ENCODE measurements at regions not wholly inside any gene's neighbourhood (a gene's known extent, or its start where the extent isn't known, plus 50 kb on each side); places are given as distances from the start of the nearest gene placed in this dataset.

DNA sequence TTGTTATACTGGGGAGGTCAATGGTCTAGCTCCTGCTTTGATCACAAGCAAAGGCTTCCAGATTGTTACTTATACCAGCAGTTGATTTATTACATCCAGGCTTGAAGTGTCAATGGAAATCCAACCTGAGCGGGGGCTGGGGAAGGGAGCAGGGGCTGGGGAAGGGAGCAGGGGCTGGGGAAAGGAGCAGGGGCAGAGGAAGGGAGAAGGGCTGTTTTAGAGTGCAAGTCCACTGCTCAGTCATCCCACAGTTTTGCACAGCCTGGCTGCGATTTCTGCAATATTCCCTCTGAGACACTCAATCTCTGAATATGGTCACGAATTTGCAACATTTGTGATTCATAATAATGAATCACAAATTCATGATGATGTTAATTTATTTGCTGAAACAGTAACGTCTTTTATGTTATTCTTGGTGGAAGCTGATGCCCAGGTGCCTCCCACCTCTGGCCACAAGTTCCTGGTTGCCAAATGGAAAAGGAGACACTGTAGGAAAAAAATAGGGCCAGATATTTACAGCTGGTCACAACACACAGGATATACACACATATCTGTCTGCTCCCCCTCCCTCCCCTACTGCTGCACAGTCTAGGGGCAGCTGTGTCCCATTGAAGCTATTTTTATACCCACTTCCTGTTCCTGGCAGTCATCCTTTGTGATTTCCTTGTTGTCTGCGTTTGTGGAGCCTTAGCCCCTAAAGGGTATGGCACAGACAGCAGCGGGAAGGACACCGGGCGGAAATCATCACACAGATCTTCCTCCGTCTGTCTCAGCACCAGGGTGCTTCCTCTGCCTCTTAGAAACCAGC, 325.1 kb downstream of the GADD45G start:
- no peaks in the 10 kb centered on the region for H3K9me3 ChIP-seq (ENCODE audit: severe bottlenecking)
- TF ChIP-seq, protein P1, sequence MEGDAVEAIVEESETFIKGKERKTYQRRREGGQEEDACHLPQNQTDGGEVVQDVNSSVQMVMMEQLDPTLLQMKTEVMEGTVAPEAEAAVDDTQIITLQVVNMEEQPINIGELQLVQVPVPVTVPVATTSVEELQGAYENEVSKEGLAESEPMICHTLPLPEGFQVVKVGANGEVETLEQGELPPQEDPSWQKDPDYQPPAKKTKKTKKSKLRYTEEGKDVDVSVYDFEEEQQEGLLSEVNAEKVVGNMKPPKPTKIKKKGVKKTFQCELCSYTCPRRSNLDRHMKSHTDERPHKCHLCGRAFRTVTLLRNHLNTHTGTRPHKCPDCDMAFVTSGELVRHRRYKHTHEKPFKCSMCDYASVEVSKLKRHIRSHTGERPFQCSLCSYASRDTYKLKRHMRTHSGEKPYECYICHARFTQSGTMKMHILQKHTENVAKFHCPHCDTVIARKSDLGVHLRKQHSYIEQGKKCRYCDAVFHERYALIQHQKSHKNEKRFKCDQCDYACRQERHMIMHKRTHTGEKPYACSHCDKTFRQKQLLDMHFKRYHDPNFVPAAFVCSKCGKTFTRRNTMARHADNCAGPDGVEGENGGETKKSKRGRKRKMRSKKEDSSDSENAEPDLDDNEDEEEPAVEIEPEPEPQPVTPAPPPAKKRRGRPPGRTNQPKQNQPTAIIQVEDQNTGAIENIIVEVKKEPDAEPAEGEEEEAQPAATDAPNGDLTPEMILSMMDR (IDR thresholded peaks at IDR 0.05; ENCODE audit: poor library complexity, severe bottlenecking): no peak
- H3K27ac ChIP-seq (ENCODE audit: poor library complexity, severe bottlenecking): peak overlapping the region; percentile 47
- H3K4me1 ChIP-seq (ENCODE audit: insufficient read depth, poor library complexity, severe bottlenecking): peaks cover 14% of the 10 kb centered on the region
- ATAC-seq (ENCODE audit: low read depth) (peak; percentile 86), DNase-seq (ENCODE audit: low spot score) (no peak)
- no peak overlapping the region for H3K4me3 ChIP-seq (ENCODE audit: severe bottlenecking)
- no peaks in the 10 kb centered on the region for H3K36me3 ChIP-seq (ENCODE audit: low read depth)
- no peaks in the 10 kb centered on the region for H3K27me3 ChIP-seq (ENCODE audit: insufficient read depth, poor library complexity, severe bottlenecking)

DNA sequence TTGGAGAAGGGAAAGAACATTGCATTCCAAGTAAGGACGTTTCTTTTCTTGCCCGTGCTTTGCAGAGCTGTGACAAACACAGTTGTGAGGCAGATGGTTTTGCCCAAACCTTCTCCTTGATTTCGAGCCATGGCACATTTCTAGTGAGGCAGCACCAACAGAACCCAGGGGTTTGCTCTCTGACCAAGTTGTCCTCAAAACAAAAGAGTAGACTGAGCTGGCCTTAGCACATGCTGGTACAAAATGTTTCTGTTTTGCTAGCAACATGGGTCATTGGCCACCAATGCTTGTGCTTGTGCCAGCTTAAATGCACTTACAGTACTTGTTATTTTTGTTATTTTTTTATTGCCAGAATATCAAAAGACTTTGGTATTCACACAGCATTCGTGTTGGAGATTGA, 328.8 kb downstream of the GADD45G start:
- DNase-seq (ENCODE audit: low spot score) (no peak), ATAC-seq (ENCODE audit: low read depth) (no peak)
- Histone ChIP-seq H3K27me3 (ENCODE audit: insufficient read depth, poor library complexity, severe bottlenecking) (peaks cover 6% of the 10 kb centered on the region), H3K4me3 (ENCODE audit: severe bottlenecking) (no peak overlapping the region), H3K9me3 (ENCODE audit: severe bottlenecking) (no peaks in the 10 kb centered on the region), H3K4me1 (ENCODE audit: insufficient read depth, poor library complexity, severe bottlenecking) (peaks cover 10% of the 10 kb centered on the region), H3K27ac (ENCODE audit: poor library complexity, severe bottlenecking) (no peak overlapping the region), H3K36me3 (ENCODE audit: low read depth) (no peaks in the 10 kb centered on the region)
- TF ChIP-seq, protein P1 (IDR thresholded peaks at IDR 0.05; ENCODE audit: poor library complexity, severe bottlenecking): no peak

DNA sequence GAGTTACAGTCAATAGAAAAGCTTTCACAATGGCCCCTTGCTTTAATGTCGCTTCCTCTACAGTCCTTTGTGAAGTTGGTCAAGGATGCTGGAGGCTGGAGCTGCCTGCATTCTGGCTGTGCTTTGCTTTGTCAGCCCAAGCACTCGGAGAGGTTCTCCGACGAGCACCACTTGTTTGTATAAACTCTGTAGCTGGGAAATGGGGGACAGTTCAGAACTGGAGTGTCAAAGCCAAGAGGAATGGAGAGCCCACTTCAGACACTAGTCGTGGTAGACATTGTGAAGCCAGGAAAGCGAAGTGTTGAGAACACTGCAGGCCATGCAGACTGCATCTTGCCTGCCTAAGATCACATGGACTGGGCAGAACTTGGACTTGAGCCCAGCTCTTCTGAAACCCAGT, 330.3 kb downstream of the GADD45G start:
- DNase-seq (ENCODE audit: low spot score) (no peak), ATAC-seq (ENCODE audit: low read depth) (no peak)
- no peaks in the 10 kb centered on the region for H3K36me3 ChIP-seq (ENCODE audit: low read depth)
- H3K27ac ChIP-seq (ENCODE audit: poor library complexity, severe bottlenecking): no peak overlapping the region
- TF ChIP-seq, protein P1 (IDR thresholded peaks at IDR 0.05; ENCODE audit: poor library complexity, severe bottlenecking): no peak
- H3K27me3 ChIP-seq (ENCODE audit: insufficient read depth, poor library complexity, severe bottlenecking): peaks cover 18% of the 10 kb centered on the region
- no peaks in the 10 kb centered on the region for H3K9me3 ChIP-seq (ENCODE audit: severe bottlenecking)
- no peak overlapping the region for H3K4me3 ChIP-seq (ENCODE audit: severe bottlenecking)
- H3K4me1 ChIP-seq (ENCODE audit: insufficient read depth, poor library complexity, severe bottlenecking): peaks cover 2% of the 10 kb centered on the region

DNA sequence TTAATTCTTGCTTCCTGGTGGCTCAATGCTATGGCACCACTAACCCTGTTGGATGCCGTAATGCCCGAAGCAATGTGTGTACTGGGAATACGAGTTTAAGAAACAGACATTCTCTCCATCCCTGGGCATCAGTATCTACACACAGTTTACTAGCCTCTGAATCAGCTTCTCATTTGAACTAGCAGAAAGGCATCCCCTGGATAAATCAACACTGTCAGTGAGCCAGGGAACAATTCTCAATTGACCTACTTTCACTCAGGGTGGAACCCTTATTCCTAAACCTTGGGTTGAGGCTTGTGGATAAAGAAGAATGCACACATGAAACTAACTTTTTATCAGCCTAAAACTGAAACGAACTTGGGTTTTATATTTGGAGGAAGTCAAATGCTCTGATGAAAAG, 331.0 kb downstream of the GADD45G start:
- Histone ChIP-seq H3K27me3 (ENCODE audit: insufficient read depth, poor library complexity, severe bottlenecking) (peaks cover 18% of the 10 kb centered on the region), H3K27ac (ENCODE audit: poor library complexity, severe bottlenecking) (no peak overlapping the region), H3K9me3 (ENCODE audit: severe bottlenecking) (no peaks in the 10 kb centered on the region), H3K4me3 (ENCODE audit: severe bottlenecking) (no peak overlapping the region), H3K4me1 (ENCODE audit: insufficient read depth, poor library complexity, severe bottlenecking) (no peaks in the 10 kb centered on the region), H3K36me3 (ENCODE audit: low read depth) (no peaks in the 10 kb centered on the region)
- TF ChIP-seq, protein P1 (IDR thresholded peaks at IDR 0.05; ENCODE audit: poor library complexity, severe bottlenecking): no peak
- DNase-seq (ENCODE audit: low spot score): no peak
- ATAC-seq (ENCODE audit: low read depth): no peak

DNA sequence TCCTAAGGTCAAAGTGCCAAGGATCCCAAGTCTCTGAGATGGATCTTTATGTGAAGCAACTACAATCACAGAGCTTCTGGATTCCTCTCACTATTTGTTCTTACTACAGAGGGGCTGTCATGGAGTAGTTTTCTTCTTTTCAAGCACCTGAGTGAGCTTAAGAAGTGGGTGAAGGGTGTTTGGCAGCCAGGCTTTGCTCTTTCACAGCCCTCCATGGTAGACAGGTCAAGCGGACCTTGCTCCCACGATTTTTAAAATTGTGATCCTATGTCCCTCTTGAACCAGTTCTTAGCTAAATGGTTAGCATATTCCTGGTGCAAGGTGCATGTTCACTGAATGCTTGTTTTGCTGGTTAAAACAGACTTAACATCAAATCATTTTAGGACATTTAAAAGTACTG, 332.2 kb downstream of the GADD45G start:
- no peak overlapping the region for H3K4me3 ChIP-seq (ENCODE audit: severe bottlenecking)
- H3K9me3 ChIP-seq (ENCODE audit: severe bottlenecking): no peaks in the 10 kb centered on the region
- no peaks in the 10 kb centered on the region for H3K4me1 ChIP-seq (ENCODE audit: insufficient read depth, poor library complexity, severe bottlenecking)
- DNase-seq (ENCODE audit: low spot score) (no peak), ATAC-seq (ENCODE audit: low read depth) (no peak)
- no peaks in the 10 kb centered on the region for H3K36me3 ChIP-seq (ENCODE audit: low read depth)
- TF ChIP-seq, protein P1 (IDR thresholded peaks at IDR 0.05; ENCODE audit: poor library complexity, severe bottlenecking): no peak
- no peak overlapping the region for H3K27ac ChIP-seq (ENCODE audit: poor library complexity, severe bottlenecking)
- peaks cover 18% of the 10 kb centered on the region for H3K27me3 ChIP-seq (ENCODE audit: insufficient read depth, poor library complexity, severe bottlenecking)
